Lung (tissue), 11 donors: ENCODE measurements at regions not wholly inside any gene's neighbourhood (a gene's known extent, or its start where the extent isn't known, plus 50 kb on each side); places are given as distances from the start of the nearest gene placed in this dataset.

Source experiments
- ATAC-seq: fragments of 200-7000 bp; cut with Tn5 transposase; one replicate; pipeline ENCODE4 v1.9.1; 2020; ENCODE audit warnings: moderate number of reproducible peaks; ENCODE audit not compliant: insufficient read depth, low FRiP score
- DNase-seq, 3 donors: peaks; one replicate each; pipeline ENCODE4 v3.0.0-alpha.2; 2013 to 2017
- H3K27ac ChIP-seq, 2 donors: one replicate each; pipeline ENCODE4 v1.5.1; 2013; ENCODE audit warnings: mild to moderate bottlenecking in 2 of 2, moderate library complexity in 2 of 2, control low read depth in 1 of 2, inconsistent platforms in 1 of 2, low read depth in 1 of 2, low read length in 1 of 2
- H3K27me3 ChIP-seq, 3 donors: one replicate each; pipeline ENCODE4 v1.5.1; 2013; ENCODE audit warnings: low read length in 2 of 3; ENCODE audit not compliant: control insufficient read depth in 3 of 3, insufficient read depth in 3 of 3
- H3K36me3 ChIP-seq, 4 donors: one replicate each; pipeline ENCODE4 v1.5.1; 2013; ENCODE audit warnings: low read length in 4 of 4, mild to moderate bottlenecking in 1 of 4, moderate library complexity in 1 of 4; ENCODE audit not compliant: control insufficient read depth in 4 of 4, insufficient read depth in 4 of 4
- H3K4me1 ChIP-seq, 5 donors: one replicate each; pipeline ENCODE4 v1.5.1; 2013; ENCODE audit warnings: low read length in 5 of 5, mild to moderate bottlenecking in 2 of 5, moderate library complexity in 1 of 5; ENCODE audit not compliant: control insufficient read depth in 5 of 5, insufficient read depth in 5 of 5
- H3K4me3 ChIP-seq: one replicate; pipeline ENCODE4 v1.5.1; 2013; ENCODE audit warnings: mild to moderate bottlenecking, control low read depth, moderate library complexity
- H3K9ac ChIP-seq, 2 donors: one replicate each; pipeline ENCODE4 v1.5.1; 2013; ENCODE audit warnings: low read length in 2 of 2, control low read depth in 1 of 2; ENCODE audit not compliant: insufficient read depth in 1 of 2
- H3K9me3 ChIP-seq, 4 donors: one replicate each; pipeline ENCODE4 v1.5.1; 2013; ENCODE audit warnings: low read length in 3 of 4, mild to moderate bottlenecking in 1 of 4, moderate library complexity in 1 of 4; ENCODE audit not compliant: control insufficient read depth in 4 of 4, insufficient read depth in 3 of 4
- CTCF ChIP-seq: IDR thresholded peaks from 2 replicates; pipeline ENCODE4 v1.5.1; 2012; ENCODE audit warnings: mild to moderate bottlenecking; ENCODE audit errors: control extremely low read depth, extremely low read depth
- WGBS, 2 donors: extraction: QIAGEN DNeasy Blood & Tissue Kit; methylation state at CpG; one replicate each; pipeline ENCODE4 v1.1.7; 2013; 5-methylcytosine and 5-hydroxymethylcytosine counted together
- donor health status: control.
- donor health status: control.
- donor health status: Bipolar disorder and iron deficiency.
- donor health status: healthy.
- donor health status: DM: yes; HTN: yes; CAD: no.

GRCh38 chr15:47135267-47135666, 582.0 kb upstream of the SEMA6D start:
- H3K4me1 ChIP-seq = no peaks in the 10 kb centered on the region
- H3K4me3 ChIP-seq = no peak overlapping the region
- ATAC-seq (no peak), DNase-seq (no peak)
- whole genome bisulfite sequencing, 2 donors = 65 to 88% methylated on average over 2 of the region's 2 CpGs
- TF ChIP-seq CTCF = no peak
- H3K9me3 ChIP-seq = no peaks in the 10 kb centered on the region
- no peak overlapping the region for H3K9ac ChIP-seq
- H3K27ac ChIP-seq = no peak overlapping the region
- H3K27me3 ChIP-seq = no peaks in the 10 kb centered on the region
- no peaks in the 10 kb centered on the region for H3K36me3 ChIP-seq

DNA sequence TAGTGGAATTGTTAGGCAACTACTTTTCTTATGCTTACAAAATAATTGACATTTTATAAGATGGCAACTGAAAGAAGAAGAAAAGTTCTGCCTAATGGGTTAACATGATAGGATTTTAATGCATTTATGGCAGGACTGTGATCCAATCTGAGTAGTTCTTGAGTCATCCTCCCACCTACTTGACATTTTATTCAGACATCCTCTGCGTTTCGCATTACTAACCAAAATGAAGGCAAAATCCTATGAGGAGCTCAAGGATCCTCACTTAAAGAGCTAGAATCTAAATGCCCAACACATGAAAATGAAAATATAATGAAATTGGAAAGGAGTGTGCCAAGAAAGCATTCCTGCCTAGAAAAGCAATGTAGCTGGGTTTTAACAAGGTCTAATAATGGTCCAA, 581.1 kb upstream of the SEMA6D start:
- DNase-seq = no peak
- TF ChIP-seq CTCF = no peak
- no peak overlapping the region for H3K27ac ChIP-seq
- H3K9me3 ChIP-seq = no peaks in the 10 kb centered on the region
- no peaks in the 10 kb centered on the region for H3K4me1 ChIP-seq
- 85 to 95% methylated on average over 2 of the region's 2 CpGs for WGBS, 2 donors
- no peaks in the 10 kb centered on the region for H3K36me3 ChIP-seq
- no peak overlapping the region for H3K4me3 ChIP-seq
- H3K9ac ChIP-seq = no peak overlapping the region
- ATAC-seq = no peak
- no peaks in the 10 kb centered on the region for H3K27me3 ChIP-seq

DNA sequence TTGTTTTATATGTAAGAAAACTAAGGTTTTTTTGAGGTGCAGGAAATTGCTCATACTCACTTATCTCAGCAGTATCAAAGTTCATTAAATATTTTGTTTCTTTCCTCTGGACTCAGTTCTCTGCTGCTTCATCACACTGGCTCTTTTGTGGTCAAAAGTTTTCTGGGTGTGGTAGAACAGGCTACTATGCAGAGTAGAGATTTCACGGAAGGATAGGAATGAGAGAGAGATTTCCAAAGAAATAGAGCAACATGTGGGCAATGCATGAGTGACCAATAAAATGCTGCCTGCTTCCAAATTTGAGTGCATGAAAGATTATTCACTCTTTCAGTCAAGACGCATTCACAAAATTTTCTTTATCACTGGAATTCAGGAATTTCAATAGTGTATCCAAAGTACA, 577.3 kb upstream of the SEMA6D start:
- Histone ChIP-seq H3K4me1 (no peaks in the 10 kb centered on the region), H3K27me3 (no peaks in the 10 kb centered on the region), H3K9me3 (no peaks in the 10 kb centered on the region), H3K4me3 (no peak overlapping the region), H3K36me3 (no peaks in the 10 kb centered on the region), H3K9ac (no peak overlapping the region), H3K27ac (no peak overlapping the region)
- DNase-seq (no peak), ATAC-seq (no peak)
- 42 to 90% methylated on average over 2 of the region's 2 CpGs for WGBS, 2 donors
- no peak for TF ChIP-seq CTCF

DNA sequence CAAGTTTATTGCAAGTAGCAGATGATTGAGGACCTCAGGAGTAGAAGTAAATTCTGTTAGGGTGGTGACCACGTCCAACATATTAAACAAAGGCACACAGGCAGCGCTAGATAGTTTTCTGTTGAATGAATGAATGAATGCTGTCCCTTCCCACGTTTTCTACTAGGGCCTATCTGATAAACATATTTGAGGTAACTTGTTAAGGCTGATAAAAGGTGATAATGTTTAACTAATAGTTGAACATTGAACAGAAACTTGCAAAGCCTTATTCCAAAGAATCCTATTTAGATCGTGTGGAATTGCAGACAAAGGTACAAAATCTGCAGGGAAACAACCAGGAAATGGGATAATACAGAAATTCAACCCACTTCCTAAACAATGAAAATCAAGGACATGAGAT, 559.5 kb upstream of the SEMA6D start:
- Histone ChIP-seq H3K9ac (no peak overlapping the region), H3K27me3 (no peaks in the 10 kb centered on the region), H3K4me3 (no peak overlapping the region), H3K9me3 (peaks cover 0 to 1% (median 0%) of the 10 kb centered on the region in 4 donors), H3K27ac (no peak overlapping the region), H3K4me1 (peaks cover 0 to 5% (median 0%) of the 10 kb centered on the region in 5 donors), H3K36me3 (no peaks in the 10 kb centered on the region)
- WGBS, 2 donors = 65 to 67% methylated on average over 4 of the region's 4 CpGs
- no peak for TF ChIP-seq CTCF
- DNase-seq (no peak), ATAC-seq (no peak)
